ENCODE measurements at regions not wholly inside any gene's neighbourhood (a gene's known extent, or its start where the extent isn't known, plus 50 kb on each side); places are given as distances from the start of the nearest gene placed in this dataset.

GRCh38 chr2:82857967-82858366 lies 1601.1 kb downstream of the SUCLG1 start:
- ATAC-seq (ENCODE audit: low FRiP score in 2 of 2) (no peak), DNase-seq (peak in 1 of 2 donors; percentile 24)
- H3K36me3 ChIP-seq: no peaks in the 10 kb centered on the region
- peak in 1 of 2 donors; percentile 73 for TF ChIP-seq POLR2AphosphoS5 (IDR thresholded peaks at IDR 0.05)
- TF ChIP-seq POLR2A (IDR thresholded peaks at IDR 0.05): no peak
- H3K27ac ChIP-seq: no peak overlapping the region
- no peak overlapping the region for H3K4me3 ChIP-seq
- H3K4me1 ChIP-seq: no peaks in the 10 kb centered on the region
- no peaks in the 10 kb centered on the region for H3K9me3 ChIP-seq
- 45 to 56% methylated on average over 5 of the region's 5 CpGs for WGBS, 2 donors
- H3K27me3 ChIP-seq: no peaks in the 10 kb centered on the region

GRCh38 chr2:82853299-82853698 lies 1605.8 kb downstream of the SUCLG1 start:
- no peaks in the 10 kb centered on the region for H3K9me3 ChIP-seq
- TF ChIP-seq CTCF (IDR thresholded peaks at IDR 0.05) (no peak), POLR2A (IDR thresholded peaks at IDR 0.05) (no peak), EP300 (IDR thresholded peaks at IDR 0.05) (no peak)
- H3K36me3 ChIP-seq: no peaks in the 10 kb centered on the region
- no peak overlapping the region for H3K27ac ChIP-seq
- ATAC-seq (ENCODE audit: low FRiP score in 2 of 2): no peak
- H3K4me1 ChIP-seq: no peaks in the 10 kb centered on the region
- no peaks in the 10 kb centered on the region for H3K27me3 ChIP-seq
- H3K4me3 ChIP-seq: no peak overlapping the region
- no peak for DNase-seq
- WGBS, 2 donors: 71 to 75% methylated on average over 6 of the region's 6 CpGs

- no peak for ATAC-seq (ENCODE audit: low FRiP score in 2 of 2)
- Histone ChIP-seq H3K27ac (no peak overlapping the region), H3K9me3 (no peaks in the 10 kb centered on the region), H3K4me1 (no peaks in the 10 kb centered on the region), H3K4me3 (no peak overlapping the region), H3K36me3 (no peaks in the 10 kb centered on the region), H3K27me3 (no peaks in the 10 kb centered on the region)
- DNase-seq: no peak
- no peak for TF ChIP-seq CTCF (IDR thresholded peaks at IDR 0.05)
- 65 to 70% methylated on average over 3 of the region's 3 CpGs for WGBS, 2 donors
These were observed 1606.3 kb downstream of the SUCLG1 start for GRCh38 chr2:82852787-82853186.

GRCh38 chr2:82848285-82848684 lies 1610.8 kb downstream of the SUCLG1 start:
- H3K4me3 ChIP-seq: no peak overlapping the region
- DNase-seq (peak in 1 of 2 donors; percentile 5), ATAC-seq (ENCODE audit: low FRiP score in 2 of 2) (no peak)
- TF ChIP-seq POLR2AphosphoS5 (IDR thresholded peaks at IDR 0.05) (no peak), POLR2A (IDR thresholded peaks at IDR 0.05) (no peak)
- no peak overlapping the region for H3K27ac ChIP-seq
- no peaks in the 10 kb centered on the region for H3K9me3 ChIP-seq
- no peaks in the 10 kb centered on the region for H3K4me1 ChIP-seq
- 88 to 93% methylated on average over 10 of the region's 10 CpGs for WGBS, 2 donors
- H3K27me3 ChIP-seq: no peaks in the 10 kb centered on the region
- no peaks in the 10 kb centered on the region for H3K36me3 ChIP-seq

GRCh38 chr2:82839036-82839435 lies 1620.0 kb downstream of the SUCLG1 start:
- H3K4me1 ChIP-seq: no peaks in the 10 kb centered on the region
- DNase-seq: no peak

More at GRCh38 chr2:82839036-82839435, 1620.0 kb downstream of the SUCLG1 start:
- H3K27me3 ChIP-seq: no peaks in the 10 kb centered on the region
- 85 to 87% methylated on average over 4 of the region's 4 CpGs for WGBS, 2 donors
- no peak overlapping the region for H3K4me3 ChIP-seq
- TF ChIP-seq POLR2A (IDR thresholded peaks at IDR 0.05) (no peak), POLR2AphosphoS5 (IDR thresholded peaks at IDR 0.05) (no peak), EP300 (IDR thresholded peaks at IDR 0.05) (no peak), CTCF (IDR thresholded peaks at IDR 0.05) (no peak)
- no peaks in the 10 kb centered on the region for H3K36me3 ChIP-seq
- no peak overlapping the region for H3K27ac ChIP-seq
- ATAC-seq (ENCODE audit: low FRiP score in 2 of 2): no peak
- H3K9me3 ChIP-seq: no peaks in the 10 kb centered on the region

Data from upper lobe of left lung (tissue), 6 donors.